Tibial nerve (tissue), 4 donors: ENCODE measurements at regions not wholly inside any gene's neighbourhood (a gene's known extent, or its start where the extent isn't known, plus 50 kb on each side); places are given as distances from the start of the nearest gene placed in this dataset.

Experiments
- DNase-seq, 2 donors: peaks; one replicate each; pipeline ENCODE4 v3.0.0-alpha.2; 2019; ENCODE audit warnings: low spot score in 2 of 2
- H3K27ac ChIP-seq, 4 donors: fragments of 200-600 bp; sonication (generic) in 3 of 4; one replicate each; pipeline ENCODE4 v1.5.1; 2017 to 2019; ENCODE audit warnings: mild to moderate bottlenecking in 1 of 4
- H3K27me3 ChIP-seq, 2 donors: fragments of 200-600 bp; sonication (generic) in 1 of 2; one replicate each; pipeline versions ENCODE4 v1.5.1 to v1.6.0; 2017 to 2019
- H3K36me3 ChIP-seq, 3 donors: fragments of 200-600 bp; sonication (generic); one replicate each; pipeline ENCODE4 v1.5.1; 2018 to 2019
- H3K4me1 ChIP-seq, 4 donors: fragments of 200-600 bp; sonication (generic) in 3 of 4; one replicate each; pipeline ENCODE4 v1.5.1; 2017 to 2019
- H3K4me3 ChIP-seq, 4 donors: fragments of 200-600 bp; sonication (generic) in 3 of 4; one replicate each; pipeline ENCODE4 v1.5.1; 2017 to 2019; ENCODE audit warnings: mild to moderate bottlenecking in 1 of 4, moderate library complexity in 1 of 4
- H3K9me3 ChIP-seq, 4 donors: fragments of 200-600 bp; sonication (generic) in 3 of 4; one replicate each; pipeline ENCODE4 v1.5.1; 2017 to 2019
- EP300 ChIP-seq, 2 donors: sonication (generic); formaldehyde crosslinking; IDR thresholded peaks; one replicate each; pipeline ENCODE4 v1.6.1; 2017; ENCODE audit warnings: antibody characterized with exemption in 2 of 2, mild to moderate bottlenecking in 1 of 2
- POLR2A ChIP-seq, 2 donors: fragments of 450-650 bp; IDR thresholded peaks; one replicate each; pipeline ENCODE4 v1.6.1; 2017; ENCODE audit warnings: antibody characterized with exemption in 2 of 2, mild to moderate bottlenecking in 2 of 2, moderate library complexity in 2 of 2
- WGBS, 2 donors: methylation state at CpG; one replicate each; pipeline ENCODE4 v1.1.5; 2018; 5-methylcytosine and 5-hydroxymethylcytosine counted together
- TF ChIP-seq, protein P1 (sequence below), 5 experiments: fragments of 200-600 bp in 3 of 5; fragments of 450-650 bp in 2 of 5; sonication (generic) in 3 of 5; IDR thresholded peaks; one replicate each; pipeline ENCODE4 v1.5.1; 2016 to 2019; ENCODE audit warnings: antibody characterized with exemption in 5 of 5, mild to moderate bottlenecking in 3 of 5, moderate library complexity in 2 of 5

DNA sequence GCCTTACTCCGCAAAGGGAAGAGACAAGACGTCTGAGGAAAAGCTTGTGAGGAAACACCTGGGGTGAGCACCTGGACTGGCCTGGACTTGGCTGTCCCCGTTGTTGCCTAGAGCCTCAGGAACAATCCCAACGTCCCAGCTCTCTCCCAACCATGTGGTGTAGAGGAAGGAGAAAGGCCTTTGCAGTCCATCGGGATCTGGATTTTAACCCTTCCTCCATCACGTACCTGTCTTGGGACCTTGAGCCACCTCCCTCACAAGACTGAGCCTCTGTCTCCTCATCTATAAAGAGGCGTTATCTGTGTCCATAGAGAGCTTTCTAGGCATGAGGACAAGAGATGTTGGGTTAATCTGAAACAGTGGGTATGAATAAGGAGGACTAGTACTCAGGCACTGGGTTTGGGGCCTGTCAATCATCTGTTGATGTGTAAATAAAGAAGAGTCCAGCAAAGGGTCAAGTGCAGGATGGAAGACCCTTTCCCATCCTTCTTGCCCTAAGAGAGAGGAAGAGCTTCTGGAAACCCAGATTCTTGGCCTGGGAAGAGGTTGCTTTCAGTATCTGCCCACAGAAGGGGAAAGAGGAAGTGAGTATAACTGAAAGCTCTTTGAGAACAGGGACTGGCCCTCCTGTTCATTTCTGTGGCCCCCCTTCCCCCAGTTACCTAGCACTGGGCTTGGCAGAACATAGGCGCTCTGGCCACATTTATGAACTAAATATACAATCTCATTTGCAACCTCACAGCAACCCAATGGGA is 137.1 kb downstream of the PJA1 start:
- H3K27ac ChIP-seq, result peak overlapping the region in 1 of 4 donors; percentile 37
- peaks cover 0 to 12% (median 0%) of the 10 kb centered on the region in 4 donors for H3K4me1 ChIP-seq
- H3K36me3 ChIP-seq, result no peaks in the 10 kb centered on the region
- WGBS, 2 donors, result 61 to 73% methylated on average over 4 to 8 of the region's 8 CpGs
- no peak for DNase-seq
- no peak overlapping the region for H3K4me3 ChIP-seq
- H3K27me3 ChIP-seq, result peaks cover 0 to 11% of the 10 kb centered on the region in 2 donors
- no peaks in the 10 kb centered on the region for H3K9me3 ChIP-seq
- TF ChIP-seq EP300 (IDR thresholded peaks at IDR 0.05) (no peak), POLR2A (IDR thresholded peaks at IDR 0.05) (no peak)
- TF ChIP-seq, protein P1, sequence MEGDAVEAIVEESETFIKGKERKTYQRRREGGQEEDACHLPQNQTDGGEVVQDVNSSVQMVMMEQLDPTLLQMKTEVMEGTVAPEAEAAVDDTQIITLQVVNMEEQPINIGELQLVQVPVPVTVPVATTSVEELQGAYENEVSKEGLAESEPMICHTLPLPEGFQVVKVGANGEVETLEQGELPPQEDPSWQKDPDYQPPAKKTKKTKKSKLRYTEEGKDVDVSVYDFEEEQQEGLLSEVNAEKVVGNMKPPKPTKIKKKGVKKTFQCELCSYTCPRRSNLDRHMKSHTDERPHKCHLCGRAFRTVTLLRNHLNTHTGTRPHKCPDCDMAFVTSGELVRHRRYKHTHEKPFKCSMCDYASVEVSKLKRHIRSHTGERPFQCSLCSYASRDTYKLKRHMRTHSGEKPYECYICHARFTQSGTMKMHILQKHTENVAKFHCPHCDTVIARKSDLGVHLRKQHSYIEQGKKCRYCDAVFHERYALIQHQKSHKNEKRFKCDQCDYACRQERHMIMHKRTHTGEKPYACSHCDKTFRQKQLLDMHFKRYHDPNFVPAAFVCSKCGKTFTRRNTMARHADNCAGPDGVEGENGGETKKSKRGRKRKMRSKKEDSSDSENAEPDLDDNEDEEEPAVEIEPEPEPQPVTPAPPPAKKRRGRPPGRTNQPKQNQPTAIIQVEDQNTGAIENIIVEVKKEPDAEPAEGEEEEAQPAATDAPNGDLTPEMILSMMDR (IDR thresholded peaks at IDR 0.05), result no peak

DNA sequence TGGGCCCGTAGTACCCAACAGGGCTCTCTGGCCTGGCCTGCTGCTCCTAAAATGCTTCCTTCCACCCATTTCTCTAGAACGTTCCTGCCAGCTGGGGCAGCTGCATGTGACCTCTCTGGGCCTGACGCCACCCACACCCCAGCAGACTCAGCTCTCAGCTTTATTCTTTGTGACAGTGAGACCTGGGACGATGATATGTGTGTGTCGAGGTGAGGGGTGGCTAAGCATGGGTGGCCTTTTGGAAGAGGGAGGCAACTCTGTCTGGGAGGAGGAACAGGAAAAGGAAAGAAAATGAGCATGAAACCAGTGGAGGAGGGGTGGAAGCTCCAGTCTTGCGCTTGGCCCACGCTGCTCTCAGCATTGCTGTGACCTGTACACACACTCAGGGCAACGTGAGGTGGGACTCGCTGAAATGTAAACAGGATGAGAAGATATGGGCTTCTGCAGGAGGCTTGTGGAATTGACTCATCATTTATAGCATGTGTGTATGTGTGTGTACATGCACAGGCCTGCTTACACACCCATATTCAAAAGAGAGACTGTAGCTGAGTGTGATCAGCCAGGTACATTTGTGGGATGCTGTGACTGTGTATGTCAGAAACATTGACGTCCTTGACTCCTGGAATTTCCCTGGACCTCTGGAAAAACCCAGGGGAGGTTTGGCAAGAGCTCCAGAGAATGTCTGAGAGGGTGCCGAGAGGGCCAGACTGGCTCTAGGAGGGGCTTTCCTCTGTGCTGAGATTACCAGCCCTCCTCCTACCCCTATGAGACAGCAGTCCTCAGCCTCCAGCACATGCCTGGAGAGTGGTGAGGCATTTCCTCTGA is 137.9 kb downstream of the PJA1 start:
- H3K4me1 ChIP-seq, result peaks cover 0 to 12% (median 0%) of the 10 kb centered on the region in 4 donors
- TF ChIP-seq EP300 (IDR thresholded peaks at IDR 0.05) (no peak), POLR2A (IDR thresholded peaks at IDR 0.05) (no peak)
- TF ChIP-seq, protein P1 (IDR thresholded peaks at IDR 0.05), result no peak
- 31 to 66% methylated on average over 10 to 11 of the region's 11 CpGs for WGBS, 2 donors
- DNase-seq, result no peak
- no peaks in the 10 kb centered on the region for H3K36me3 ChIP-seq
- H3K27ac ChIP-seq, result peak overlapping the region in 1 of 4 donors; percentile 37
- peaks cover 0 to 11% of the 10 kb centered on the region in 2 donors for H3K27me3 ChIP-seq
- no peaks in the 10 kb centered on the region for H3K9me3 ChIP-seq
- H3K4me3 ChIP-seq, result no peak overlapping the region

DNA sequence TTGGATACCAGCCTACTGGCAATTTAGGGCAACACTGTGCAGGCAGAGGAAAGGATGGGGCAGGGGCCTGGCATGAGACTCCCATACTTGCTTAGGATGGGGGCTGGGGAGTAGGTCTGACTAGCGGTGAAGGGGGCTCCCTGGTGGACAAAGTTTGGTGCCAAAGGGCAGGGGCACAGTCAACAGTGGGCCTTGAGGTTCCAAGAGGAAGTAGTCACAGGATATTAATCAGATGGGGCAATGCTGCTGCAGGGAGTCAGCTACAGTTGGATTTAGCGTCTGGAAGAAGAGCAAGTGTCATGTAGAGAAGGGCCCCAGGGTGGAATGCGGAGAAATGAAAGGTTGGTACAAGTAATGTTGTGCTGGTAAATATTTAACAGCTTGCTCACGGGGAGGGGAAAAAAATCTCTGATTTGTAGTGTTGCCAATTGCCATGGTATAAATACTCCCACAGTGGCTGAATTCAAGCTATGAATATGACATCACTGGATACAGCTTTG is 139.4 kb downstream of the PJA1 start:
- no peak for DNase-seq
- Histone ChIP-seq H3K36me3 (no peaks in the 10 kb centered on the region), H3K27ac (no peak overlapping the region), H3K9me3 (no peaks in the 10 kb centered on the region), H3K27me3 (peaks cover 0 to 14% of the 10 kb centered on the region in 2 donors), H3K4me3 (no peak overlapping the region), H3K4me1 (peaks cover 0 to 12% (median 0%) of the 10 kb centered on the region in 4 donors)
- 68 to 78% methylated on average over 4 of the region's 4 CpGs for WGBS, 2 donors
- TF ChIP-seq EP300 (IDR thresholded peaks at IDR 0.05) (no peak), POLR2A (IDR thresholded peaks at IDR 0.05) (no peak)
- TF ChIP-seq, protein P1 (IDR thresholded peaks at IDR 0.05), result no peak

DNA sequence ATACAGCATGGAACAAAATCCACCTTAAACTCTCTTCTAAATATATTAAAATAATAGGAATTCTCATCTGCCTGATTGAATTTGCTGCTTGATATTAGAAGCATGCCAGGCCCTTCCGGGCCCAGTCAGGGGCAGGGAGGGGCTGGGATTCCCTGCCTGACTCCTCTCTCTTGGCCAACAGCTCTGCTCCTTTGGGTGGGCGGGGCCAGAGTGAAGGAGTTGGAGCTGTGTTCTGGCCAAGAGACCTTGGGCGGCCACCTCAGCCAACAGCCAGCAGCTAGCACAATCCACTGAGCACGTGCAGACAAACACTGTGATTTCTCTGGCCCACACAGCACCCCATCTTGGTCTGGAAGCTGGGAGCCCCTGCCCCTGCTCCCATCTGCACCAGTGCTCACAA is 140.3 kb downstream of the PJA1 start:
- 16 to 42% methylated on average over 2 to 4 of the region's 4 CpGs for WGBS, 2 donors
- Histone ChIP-seq H3K27ac (peak overlapping the region in 1 of 4 donors; percentile 24), H3K9me3 (no peaks in the 10 kb centered on the region), H3K27me3 (peaks cover 0 to 15% of the 10 kb centered on the region in 2 donors), H3K36me3 (no peaks in the 10 kb centered on the region), H3K4me3 (no peak overlapping the region), H3K4me1 (peaks cover 0 to 12% (median 0%) of the 10 kb centered on the region in 4 donors)
- peak; percentile 63 to 71 for DNase-seq
- TF ChIP-seq, protein P1 (IDR thresholded peaks at IDR 0.05), result no peak
- no peak for TF ChIP-seq EP300 (IDR thresholded peaks at IDR 0.05)
